Bronchial epithelial cell (primary cell): ENCODE measurements at regions not wholly inside any gene's neighbourhood (a gene's known extent, or its start where the extent isn't known, plus 50 kb on each side); places are given as distances from the start of the nearest gene placed in this dataset.
A peak's percentile ranks its signal among the peaks of the same experiment; 100 is the strongest.

Experiments
- DNase-seq: peaks from one replicate; pipeline ENCODE4 v3.0.0-alpha.2; 2010; ENCODE audit warnings: low read depth
- FAIRE-seq: peaks from 2 replicates; lab custom pipeline; 2011; peaks lifted over from hg19 to GRCh38; lab: Jason Lieb, UNC
- H3K27me3 ChIP-seq: 2 replicates; pipeline ENCODE4 v1.5.1; 2011; ENCODE audit warnings: low read length; ENCODE audit not compliant: control insufficient read depth, insufficient read depth
- H3K36me3 ChIP-seq: 2 replicates; pipeline ENCODE4 v1.5.1; 2011; ENCODE audit warnings: low read length; ENCODE audit not compliant: control insufficient read depth, insufficient read depth
- H3K4me3 ChIP-seq: 2 replicates; pipeline ENCODE4 v1.5.1; 2011; ENCODE audit warnings: mild to moderate bottlenecking, low read depth, low read length, control low read depth
- TF ChIP-seq, protein P1 (sequence below): IDR thresholded peaks from 2 replicates; pipeline ENCODE4 v1.5.1; 2011; ENCODE audit warnings: mild to moderate bottlenecking, moderate library complexity, low read length, control low read depth, inconsistent platforms; ENCODE audit not compliant: insufficient read depth, severe bottlenecking

DNA sequence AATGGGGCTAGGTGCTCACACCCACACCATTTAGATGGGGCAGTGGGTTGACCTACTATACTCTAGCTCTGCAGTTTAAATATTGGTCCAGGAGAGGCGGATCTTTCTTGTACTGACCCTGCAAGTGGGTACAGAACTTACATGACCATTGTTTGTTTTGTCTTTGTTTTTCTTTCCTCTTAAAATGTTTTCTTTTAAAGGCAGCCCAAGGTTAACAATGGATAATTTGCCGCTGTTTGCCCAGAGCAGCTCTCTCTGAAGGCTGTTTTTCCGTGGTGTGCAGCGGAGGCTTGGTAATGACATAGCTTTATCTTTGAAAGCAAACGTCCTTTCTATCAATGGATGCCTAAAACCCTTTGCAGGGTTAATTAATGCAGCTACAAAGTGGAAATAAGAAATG, 133.3 kb upstream of the MEX3C start:
- Histone ChIP-seq H3K4me3 (no peak overlapping the region), H3K27me3 (no peaks in the 10 kb centered on the region), H3K36me3 (no peaks in the 10 kb centered on the region)
- FAIRE-seq (no peak), DNase-seq (no peak)
- TF ChIP-seq, protein P1, sequence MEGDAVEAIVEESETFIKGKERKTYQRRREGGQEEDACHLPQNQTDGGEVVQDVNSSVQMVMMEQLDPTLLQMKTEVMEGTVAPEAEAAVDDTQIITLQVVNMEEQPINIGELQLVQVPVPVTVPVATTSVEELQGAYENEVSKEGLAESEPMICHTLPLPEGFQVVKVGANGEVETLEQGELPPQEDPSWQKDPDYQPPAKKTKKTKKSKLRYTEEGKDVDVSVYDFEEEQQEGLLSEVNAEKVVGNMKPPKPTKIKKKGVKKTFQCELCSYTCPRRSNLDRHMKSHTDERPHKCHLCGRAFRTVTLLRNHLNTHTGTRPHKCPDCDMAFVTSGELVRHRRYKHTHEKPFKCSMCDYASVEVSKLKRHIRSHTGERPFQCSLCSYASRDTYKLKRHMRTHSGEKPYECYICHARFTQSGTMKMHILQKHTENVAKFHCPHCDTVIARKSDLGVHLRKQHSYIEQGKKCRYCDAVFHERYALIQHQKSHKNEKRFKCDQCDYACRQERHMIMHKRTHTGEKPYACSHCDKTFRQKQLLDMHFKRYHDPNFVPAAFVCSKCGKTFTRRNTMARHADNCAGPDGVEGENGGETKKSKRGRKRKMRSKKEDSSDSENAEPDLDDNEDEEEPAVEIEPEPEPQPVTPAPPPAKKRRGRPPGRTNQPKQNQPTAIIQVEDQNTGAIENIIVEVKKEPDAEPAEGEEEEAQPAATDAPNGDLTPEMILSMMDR: no peak

DNA sequence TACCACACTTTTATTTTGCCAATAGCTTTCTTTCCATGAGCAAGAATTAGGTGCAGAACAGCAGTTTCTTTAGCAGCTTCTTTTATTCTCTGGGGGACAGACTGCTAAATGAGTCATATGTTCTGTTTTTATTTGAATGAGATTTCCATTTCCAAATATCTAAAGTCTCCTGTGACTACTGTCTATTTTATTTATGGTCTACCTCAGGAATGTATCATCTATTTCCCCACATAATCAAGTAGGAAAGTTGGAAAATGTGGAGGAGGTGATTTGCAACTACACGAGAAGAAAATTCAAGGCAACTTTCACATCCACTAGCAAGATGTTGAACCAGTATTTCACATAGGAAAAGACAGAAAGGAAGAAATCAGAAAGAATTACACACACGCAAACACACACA, 139.9 kb upstream of the MEX3C start:
- no peaks in the 10 kb centered on the region for H3K27me3 ChIP-seq
- H3K36me3 ChIP-seq: no peaks in the 10 kb centered on the region
- TF ChIP-seq, protein P1: no peak
- H3K4me3 ChIP-seq: no peak overlapping the region
- DNase-seq (no peak), FAIRE-seq (no peak)

GRCh38 chr18:51339856-51340255, 142.4 kb upstream of the MEX3C start:
- Histone ChIP-seq H3K36me3 (no peaks in the 10 kb centered on the region), H3K27me3 (no peaks in the 10 kb centered on the region), H3K4me3 (no peak overlapping the region)
- TF ChIP-seq, protein P1: no peak
- DNase-seq (peak; percentile 80), FAIRE-seq (no peak)

DNA sequence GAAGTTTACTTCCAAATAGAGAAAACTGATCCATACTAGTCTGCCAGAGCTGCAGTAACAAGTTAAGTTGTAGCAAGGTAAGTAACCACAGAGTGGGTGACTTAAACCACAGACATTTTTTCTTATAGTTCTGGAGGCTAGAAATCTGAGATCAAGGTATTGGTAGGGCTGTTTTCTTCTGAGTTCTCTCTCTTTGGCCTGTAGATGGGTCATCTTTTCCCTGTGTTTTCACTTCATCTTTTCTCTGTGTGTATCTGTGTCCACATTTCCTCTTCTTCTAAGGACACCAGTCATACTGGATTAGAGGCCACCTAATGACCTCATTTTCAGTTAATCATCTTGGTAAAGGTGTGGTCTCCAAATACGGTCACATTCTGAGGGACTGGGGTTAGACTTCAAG, 142.9 kb upstream of the MEX3C start:
- TF ChIP-seq, protein P1: no peak
- H3K27me3 ChIP-seq: peaks cover under 1% of the 10 kb centered on the region
- DNase-seq: peak; percentile 48
- H3K36me3 ChIP-seq: no peaks in the 10 kb centered on the region
- no peak overlapping the region for H3K4me3 ChIP-seq
- no peak for FAIRE-seq

DNA sequence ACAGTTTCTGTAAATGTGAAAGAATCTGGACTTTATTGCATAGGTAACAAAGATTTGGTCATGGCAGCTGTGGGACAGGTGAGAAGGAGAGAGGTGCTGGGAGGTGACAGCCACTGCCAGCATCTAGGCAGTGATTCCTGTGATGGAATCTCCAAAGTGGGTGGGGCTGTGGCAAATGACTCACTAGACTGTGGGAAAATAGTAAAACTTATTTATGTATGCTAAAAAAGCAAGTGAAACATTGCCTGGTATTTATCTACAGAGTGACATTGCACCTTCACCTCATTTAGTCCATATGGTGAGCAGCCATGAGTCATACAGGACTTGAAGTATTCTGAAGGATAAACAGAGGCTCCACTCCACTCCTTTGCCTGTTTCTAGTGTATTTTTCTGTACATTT, 145.3 kb upstream of the MEX3C start:
- DNase-seq (peak; percentile 92), FAIRE-seq (no peak)
- Histone ChIP-seq H3K36me3 (no peaks in the 10 kb centered on the region), H3K27me3 (peaks cover 1% of the 10 kb centered on the region), H3K4me3 (no peak overlapping the region)
- TF ChIP-seq, protein P1: no peak

DNA sequence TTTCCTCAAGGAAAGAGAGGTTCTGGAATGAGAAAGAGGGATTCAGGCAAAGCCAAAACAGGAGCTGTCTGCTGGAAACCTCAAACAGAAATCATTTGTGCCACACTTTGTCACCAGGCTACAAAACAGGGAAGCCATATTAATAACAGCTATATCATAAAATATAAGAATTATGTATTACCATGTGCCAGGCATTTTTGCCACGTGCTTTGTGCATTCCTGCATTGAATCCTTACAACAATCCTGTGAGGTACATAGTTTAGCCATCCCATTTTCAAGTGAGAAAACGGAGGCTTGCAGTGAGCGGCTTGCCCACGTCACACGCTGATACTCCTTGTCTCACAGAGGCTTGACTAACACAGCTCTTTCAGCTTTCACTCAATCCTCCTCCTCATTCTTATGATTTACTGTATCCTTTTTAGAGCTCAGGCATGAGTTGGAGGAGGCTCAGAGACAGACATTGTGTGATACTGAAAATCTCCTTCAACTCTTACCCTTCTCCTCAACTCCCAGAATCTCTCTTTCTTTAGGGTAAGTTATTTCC, 148.4 kb upstream of the MEX3C start:
- H3K4me3 ChIP-seq: no peak overlapping the region
- H3K27me3 ChIP-seq: peaks cover 1% of the 10 kb centered on the region
- TF ChIP-seq, protein P1: no peak
- FAIRE-seq: no peak
- no peaks in the 10 kb centered on the region for H3K36me3 ChIP-seq
- no peak for DNase-seq
